Astrocyte (in vitro differentiated cells and primary cell): ENCODE measurements at regions not wholly inside any gene's neighbourhood (a gene's known extent, or its start where the extent isn't known, plus 50 kb on each side); places are given as distances from the start of the nearest gene placed in this dataset.

Experiments used
- DNase-seq: peaks from one replicate; pipeline ENCODE4 v3.0.0-alpha.2; 2010; ENCODE audit warnings: low read depth
- FAIRE-seq: peaks from 2 replicates; lab custom pipeline; 2011; peaks lifted over from hg19 to GRCh38; lab: Jason Lieb, UNC
- H2AFZ ChIP-seq: 2 replicates; pipeline ENCODE4 v1.6.0; 2012; ENCODE audit warnings: low read depth, low read length, inconsistent platforms
- H3K27ac ChIP-seq: 2 replicates; pipeline ENCODE4 v1.5.1; 2011; ENCODE audit warnings: low read depth, low read length, inconsistent platforms
- H3K27me3 ChIP-seq: 2 replicates; pipeline ENCODE4 v1.6.0; 2011; ENCODE audit warnings: low read length, inconsistent platforms; ENCODE audit not compliant: insufficient read depth
- H3K36me3 ChIP-seq: 2 replicates; pipeline ENCODE4 v1.5.1; 2011; ENCODE audit warnings: low read length, inconsistent platforms; ENCODE audit not compliant: insufficient read depth
- H3K4me1 ChIP-seq: 2 replicates; pipeline ENCODE4 v1.5.1; 2011; ENCODE audit warnings: low read length, inconsistent platforms; ENCODE audit not compliant: insufficient read depth
- H3K4me2 ChIP-seq: 2 replicates; pipeline ENCODE4 v1.6.0; 2012; ENCODE audit warnings: low read length, inconsistent platforms
- H3K4me3 ChIP-seq: 2 replicates; pipeline ENCODE4 v1.5.1; 2011; ENCODE audit warnings: low read depth, mild to moderate bottlenecking, low read length, inconsistent platforms; ENCODE audit not compliant: insufficient read depth
- H3K79me2 ChIP-seq: 2 replicates; pipeline ENCODE4 v1.6.0; 2012; ENCODE audit warnings: mild to moderate bottlenecking, low read length, inconsistent platforms; ENCODE audit not compliant: insufficient read depth
- H3K9ac ChIP-seq: 2 replicates; pipeline ENCODE4 v1.6.0; 2012; ENCODE audit warnings: mild to moderate bottlenecking, low read length, inconsistent platforms
- H3K9me3 ChIP-seq: 2 replicates; pipeline ENCODE4 v1.5.1; 2012; ENCODE audit warnings: low read depth, mild to moderate bottlenecking, low read length, inconsistent platforms; ENCODE audit not compliant: insufficient read depth
- H4K20me1 ChIP-seq: 2 replicates; pipeline ENCODE4 v1.6.0; 2012; ENCODE audit warnings: low read length, inconsistent platforms; ENCODE audit not compliant: insufficient read depth
- H3K27ac Mint-ChIP-seq: one replicate; pipeline ENCODE4 v1.8.0; 2021; ENCODE audit warnings: mild to moderate bottlenecking, mixed read lengths; ENCODE audit not compliant: unreplicated experiment
- H3K27me3 Mint-ChIP-seq: one replicate; pipeline ENCODE4 v1.8.0; 2021; ENCODE audit warnings: low read depth, mixed read lengths; ENCODE audit not compliant: unreplicated experiment
- H3K36me3 Mint-ChIP-seq: one replicate; pipeline ENCODE4 v1.8.0; 2021; ENCODE audit warnings: low read depth, mixed read lengths; ENCODE audit not compliant: unreplicated experiment
- H3K4me1 Mint-ChIP-seq: one replicate; pipeline ENCODE4 v1.8.0; 2021; ENCODE audit warnings: low read depth, mixed read lengths; ENCODE audit not compliant: unreplicated experiment
- H3K4me3 Mint-ChIP-seq: one replicate; pipeline ENCODE4 v1.8.0; 2021; ENCODE audit warnings: mild to moderate bottlenecking, moderate library complexity, mixed read lengths; ENCODE audit not compliant: unreplicated experiment
- H3K9me3 Mint-ChIP-seq: one replicate; pipeline ENCODE4 v1.8.0; 2021; ENCODE audit warnings: mild to moderate bottlenecking, mixed read lengths; ENCODE audit not compliant: unreplicated experiment
- CTCF ChIP-seq: IDR thresholded peaks from 2 replicates; pipeline ENCODE4 v1.5.1; 2011; ENCODE audit warnings: low read depth, mild to moderate bottlenecking, inconsistent platforms, low read length, moderate library complexity; ENCODE audit not compliant: insufficient read depth
- EZH2 ChIP-seq: IDR thresholded peaks from 2 replicates; pipeline ENCODE4 v1.6.1; 2012; ENCODE audit warnings: mild to moderate bottlenecking, low read length, inconsistent platforms; ENCODE audit not compliant: insufficient read depth

- Histone ChIP-seq H4K20me1 (no peaks in the 10 kb centered on the region), H3K4me3 (no peak overlapping the region), H3K27me3 (no peaks in the 10 kb centered on the region), H3K9me3 (no peaks in the 10 kb centered on the region), H3K36me3 (no peaks in the 10 kb centered on the region), H3K4me1 (peaks cover 3% of the 10 kb centered on the region), H2AFZ (no peak overlapping the region), H3K9ac (no peak overlapping the region), H3K79me2 (no peaks in the 10 kb centered on the region), H3K27ac (no peak overlapping the region), H3K4me2 (no peak overlapping the region)
- TF ChIP-seq CTCF (no peak), EZH2 (no peak)
- Mint-ChIP-seq H3K9me3 (peaks cover 2% of the 10 kb centered on the region), H3K4me1 (peaks cover 2% of the 10 kb centered on the region), H3K27me3 (peaks cover 10% of the 10 kb centered on the region), H3K36me3 (peaks cover 4% of the 10 kb centered on the region), H3K27ac (no peak overlapping the region), H3K4me3 (no peak overlapping the region)
- DNase-seq, result no peak
- no peak for FAIRE-seq
These were observed 61.7 kb upstream of the STX18 start for GRCh38 chr4:4603592-4603991.

DNA sequence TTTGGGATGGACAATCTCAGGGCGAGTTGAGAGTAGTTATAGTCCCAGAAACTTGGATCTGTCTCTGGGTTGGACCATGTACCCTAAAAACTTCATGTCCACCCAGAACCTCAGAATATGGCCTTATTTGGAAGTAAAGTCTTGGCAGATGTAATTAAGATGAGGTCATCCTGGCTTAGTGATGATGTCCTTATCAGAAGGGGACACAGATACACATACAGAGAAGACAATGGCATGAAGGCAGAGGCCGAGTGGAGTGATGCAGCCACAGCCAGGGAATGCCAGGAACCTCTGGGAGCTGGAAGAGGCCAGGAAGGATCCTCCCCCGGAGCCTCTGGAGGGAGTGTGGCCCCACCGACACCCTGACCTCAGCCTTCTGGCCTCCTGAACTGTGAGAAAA, 61.2 kb upstream of the STX18 start:
- FAIRE-seq, result no peak
- Histone ChIP-seq H2AFZ (no peak overlapping the region), H3K9me3 (no peaks in the 10 kb centered on the region), H3K4me2 (no peak overlapping the region), H3K27ac (no peak overlapping the region), H3K27me3 (no peaks in the 10 kb centered on the region), H3K4me1 (peaks cover 3% of the 10 kb centered on the region), H4K20me1 (no peaks in the 10 kb centered on the region), H3K4me3 (no peak overlapping the region), H3K36me3 (no peaks in the 10 kb centered on the region), H3K9ac (no peak overlapping the region), H3K79me2 (no peaks in the 10 kb centered on the region)
- peaks cover 4% of the 10 kb centered on the region for H3K36me3 Mint-ChIP-seq
- TF ChIP-seq CTCF (no peak), EZH2 (no peak)
- H3K27ac Mint-ChIP-seq, result no peak overlapping the region
- H3K4me3 Mint-ChIP-seq, result no peak overlapping the region
- peaks cover 2% of the 10 kb centered on the region for H3K9me3 Mint-ChIP-seq
- no peak for DNase-seq
- H3K4me1 Mint-ChIP-seq, result peaks cover 2% of the 10 kb centered on the region
- H3K27me3 Mint-ChIP-seq, result peaks cover 10% of the 10 kb centered on the region

DNA sequence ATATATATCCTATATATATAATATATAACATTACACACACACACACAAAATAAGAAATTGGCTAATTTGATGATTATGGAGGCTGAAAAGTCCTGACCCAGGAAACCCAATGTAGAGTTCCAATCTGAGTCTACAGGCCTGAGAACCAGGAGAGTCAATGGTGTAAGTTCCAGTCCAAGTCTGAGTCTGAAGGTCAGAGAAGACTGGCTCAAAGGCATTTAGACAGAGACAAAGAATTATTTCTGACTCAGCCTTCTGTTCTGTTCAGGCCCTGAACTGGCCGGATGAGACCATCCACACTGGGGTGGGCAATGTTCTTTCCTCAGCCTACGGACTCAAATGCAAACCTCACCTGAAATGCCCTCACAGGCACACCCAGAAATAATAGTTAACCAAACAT, 60.6 kb upstream of the STX18 start:
- no peak overlapping the region for H3K9ac ChIP-seq
- FAIRE-seq (no peak), DNase-seq (no peak)
- peaks cover 2% of the 10 kb centered on the region for H3K4me1 Mint-ChIP-seq
- no peaks in the 10 kb centered on the region for H3K79me2 ChIP-seq
- peaks cover 2% of the 10 kb centered on the region for H3K9me3 Mint-ChIP-seq
- H3K27me3 Mint-ChIP-seq, result peaks cover 10% of the 10 kb centered on the region
- H3K9me3 ChIP-seq, result no peaks in the 10 kb centered on the region
- H3K27ac Mint-ChIP-seq, result no peak overlapping the region
- H3K4me1 ChIP-seq, result peaks cover 3% of the 10 kb centered on the region
- H4K20me1 ChIP-seq, result no peaks in the 10 kb centered on the region
- H3K27ac ChIP-seq, result no peak overlapping the region
- H3K4me2 ChIP-seq, result no peak overlapping the region
- TF ChIP-seq CTCF (no peak), EZH2 (no peak)
- no peak overlapping the region for H2AFZ ChIP-seq
- H3K36me3 Mint-ChIP-seq, result peaks cover 4% of the 10 kb centered on the region
- H3K4me3 ChIP-seq, result no peak overlapping the region
- no peaks in the 10 kb centered on the region for H3K27me3 ChIP-seq
- no peaks in the 10 kb centered on the region for H3K36me3 ChIP-seq
- H3K4me3 Mint-ChIP-seq, result no peak overlapping the region
